PC-3 (cell line): ENCODE measurements at regions not wholly inside any gene's neighbourhood (a gene's known extent, or its start where the extent isn't known, plus 50 kb on each side); places are given as distances from the start of the nearest gene placed in this dataset.

Source experiments
- ATAC-seq: fragments of 200-7000 bp; cut with Tn5 transposase; 2 replicates; pipeline ENCODE4 v1.9.1; 2020; ENCODE audit warnings: mild to moderate bottlenecking, moderate library complexity
- BruUV-seq: library from RNA; stranded (reverse); fragments of 400-500 nt; replicated peaks from 2 replicates; lab custom pipeline; 2021; lab: Mats Ljungman, UMichigan
- CTCF ChIA-PET: fragments of 300-600 bp; sonication (Branson Sonifier 250); formaldehyde crosslinking; loops from one replicate; lab custom pipeline; 2022; ENCODE audit warnings: antibody characterized with exemption; lab: Charles Lee
- POLR2A ChIA-PET: fragments of 300-600 bp; sonication (Branson Sonifier 250); formaldehyde crosslinking; loops from one replicate; lab custom pipeline; 2022; ENCODE audit warnings: antibody characterized with exemption; ENCODE audit not compliant: unreplicated experiment; lab: Charles Lee
- DNase-seq: peaks from one replicate; pipeline ENCODE4 v3.0.0-alpha.2; 2015
- H2AFZ ChIP-seq: fragments of 300-600 bp; sonication (generic); 2 replicates; pipeline ENCODE4 v1.6.0; 2016; ENCODE audit warnings: antibody characterized with exemption, low read length
- H3F3A ChIP-seq: fragments of 300-600 bp; sonication (generic); one replicate; pipeline ENCODE4 v1.6.0; 2017; ENCODE audit warnings: antibody characterized with exemption, low read length, control low read depth, mild to moderate bottlenecking; ENCODE audit not compliant: unreplicated experiment
- H3K27ac ChIP-seq: fragments of 300-600 bp; sonication (generic); 2 replicates; pipeline ENCODE4 v1.5.1; 2016; ENCODE audit warnings: mild to moderate bottlenecking, low read length
- H3K27me3 ChIP-seq: fragments of 300-600 bp; sonication (generic); 2 replicates; pipeline ENCODE4 v1.6.1; 2016; ENCODE audit warnings: low read length, mixed read lengths
- H3K36me3 ChIP-seq: fragments of 300-600 bp; sonication (generic); 2 replicates; pipeline ENCODE4 v1.6.1; 2016; ENCODE audit warnings: low read depth, mixed run types, low read length, mixed read lengths
- H3K4me1 ChIP-seq: fragments of 300-600 bp; sonication (generic); 2 replicates; pipeline ENCODE4 v1.5.1; 2016; ENCODE audit warnings: low read length; ENCODE audit not compliant: insufficient read depth
- H3K4me2 ChIP-seq: fragments of 300-600 bp; sonication (generic); 2 replicates; pipeline ENCODE4 v1.6.0; 2016; ENCODE audit warnings: low read length
- H3K4me3 ChIP-seq: fragments of 300-600 bp; sonication (generic); 2 replicates; pipeline ENCODE4 v1.5.1; 2016; ENCODE audit warnings: mild to moderate bottlenecking, low read length, mixed read lengths
- H3K79me2 ChIP-seq: fragments of 300-600 bp; sonication (generic); 2 replicates; pipeline ENCODE4 v1.6.1; 2017; ENCODE audit warnings: low read length, mixed read lengths
- H3K9ac ChIP-seq: fragments of 300-600 bp; sonication (generic); 2 replicates; pipeline ENCODE4 v1.6.0; 2016; ENCODE audit warnings: mild to moderate bottlenecking, low read length
- H3K9me2 ChIP-seq: fragments of 300-600 bp; sonication (generic); replicated peaks from 2 replicates; pipeline ENCODE4 v1.6.1; 2016; ENCODE audit warnings: mixed run types, low read length, mixed read lengths
- H3K9me3 ChIP-seq: fragments of 300-600 bp; sonication (generic); 2 replicates; pipeline ENCODE4 v1.6.1; 2016; ENCODE audit warnings: low read length, mixed read lengths
- H4K20me1 ChIP-seq: fragments of 300-600 bp; sonication (generic); 2 replicates; pipeline ENCODE4 v1.6.1; 2016; ENCODE audit warnings: low read length, mixed read lengths
- EZH2 ChIP-seq: fragments of 300-600 bp; sonication (generic); IDR thresholded peaks from one replicate; pipeline ENCODE4 v1.6.1; 2017; ENCODE audit warnings: antibody characterized with exemption, mild to moderate bottlenecking, low read length; ENCODE audit not compliant: unreplicated experiment
- EZH2phosphoT487 ChIP-seq: fragments of 300-600 bp; sonication (generic); IDR thresholded peaks from 2 replicates; pipeline ENCODE4 v1.6.1; 2018; ENCODE audit warnings: mild to moderate bottlenecking, antibody characterized with exemption, low read length, borderline replicate concordance
- intact Hi-C: fragments of 100-400 bp; cut with micrococcal nuclease; formaldehyde crosslinking; loops from 2 replicates; pipeline ENCODE4 v1.9.0; 2023
- TF ChIP-seq, protein P1 (sequence below): fragments of 300-600 bp; sonication (generic); conservative IDR thresholded peaks from 2 replicates; pipeline ENCODE4 v1.5.1; 2017; ENCODE audit warnings: antibody characterized with exemption, low read depth, mild to moderate bottlenecking, low read length

DNA sequence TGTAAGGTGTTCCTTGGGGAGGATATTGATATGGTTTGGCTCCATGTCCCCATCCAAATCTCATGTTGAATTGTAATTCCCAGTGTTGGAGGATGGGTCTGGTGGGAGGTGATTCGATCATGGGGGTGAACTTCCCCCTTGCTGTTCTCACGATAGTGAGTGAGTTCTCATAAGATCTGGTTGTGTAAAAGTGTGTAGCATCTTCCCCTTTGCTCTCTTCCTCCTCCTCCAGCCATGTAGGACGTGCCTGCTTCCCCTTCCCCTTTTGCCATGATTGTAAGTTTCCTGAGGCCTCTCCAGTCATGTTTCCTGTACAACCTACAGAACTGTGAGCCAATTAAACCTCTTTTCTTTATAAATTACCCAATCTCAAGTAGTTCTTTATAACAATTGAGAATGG is 458.7 kb downstream of the LPIN1 start:
- no peak for ATAC-seq
- H3K4me1 ChIP-seq: no peaks in the 10 kb centered on the region
- H4K20me1 ChIP-seq: no peaks in the 10 kb centered on the region
- intact Hi-C loops: no loop called here
- POLR2A ChIA-PET: no interaction called here
- H3K9me2 ChIP-seq: no peaks in the 10 kb centered on the region
- H3F3A ChIP-seq: no peaks in the 10 kb centered on the region
- no peaks in the 10 kb centered on the region for H3K9me3 ChIP-seq
- H3K79me2 ChIP-seq: no peaks in the 10 kb centered on the region
- no peak overlapping the region for H3K9ac ChIP-seq
- no peak overlapping the region for H2AFZ ChIP-seq
- no peak for DNase-seq
- H3K4me3 ChIP-seq: no peak overlapping the region
- H3K27me3 ChIP-seq: no peaks in the 10 kb centered on the region
- BruUV-seq: no TSS peak
- no peak overlapping the region for H3K4me2 ChIP-seq
- no peaks in the 10 kb centered on the region for H3K36me3 ChIP-seq
- no peak overlapping the region for H3K27ac ChIP-seq
- TF ChIP-seq, protein P1, sequence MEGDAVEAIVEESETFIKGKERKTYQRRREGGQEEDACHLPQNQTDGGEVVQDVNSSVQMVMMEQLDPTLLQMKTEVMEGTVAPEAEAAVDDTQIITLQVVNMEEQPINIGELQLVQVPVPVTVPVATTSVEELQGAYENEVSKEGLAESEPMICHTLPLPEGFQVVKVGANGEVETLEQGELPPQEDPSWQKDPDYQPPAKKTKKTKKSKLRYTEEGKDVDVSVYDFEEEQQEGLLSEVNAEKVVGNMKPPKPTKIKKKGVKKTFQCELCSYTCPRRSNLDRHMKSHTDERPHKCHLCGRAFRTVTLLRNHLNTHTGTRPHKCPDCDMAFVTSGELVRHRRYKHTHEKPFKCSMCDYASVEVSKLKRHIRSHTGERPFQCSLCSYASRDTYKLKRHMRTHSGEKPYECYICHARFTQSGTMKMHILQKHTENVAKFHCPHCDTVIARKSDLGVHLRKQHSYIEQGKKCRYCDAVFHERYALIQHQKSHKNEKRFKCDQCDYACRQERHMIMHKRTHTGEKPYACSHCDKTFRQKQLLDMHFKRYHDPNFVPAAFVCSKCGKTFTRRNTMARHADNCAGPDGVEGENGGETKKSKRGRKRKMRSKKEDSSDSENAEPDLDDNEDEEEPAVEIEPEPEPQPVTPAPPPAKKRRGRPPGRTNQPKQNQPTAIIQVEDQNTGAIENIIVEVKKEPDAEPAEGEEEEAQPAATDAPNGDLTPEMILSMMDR: no peak
- no peak for TF ChIP-seq EZH2phosphoT487
- TF ChIP-seq EZH2: no peak
- CTCF ChIA-PET: no interaction called here

DNA sequence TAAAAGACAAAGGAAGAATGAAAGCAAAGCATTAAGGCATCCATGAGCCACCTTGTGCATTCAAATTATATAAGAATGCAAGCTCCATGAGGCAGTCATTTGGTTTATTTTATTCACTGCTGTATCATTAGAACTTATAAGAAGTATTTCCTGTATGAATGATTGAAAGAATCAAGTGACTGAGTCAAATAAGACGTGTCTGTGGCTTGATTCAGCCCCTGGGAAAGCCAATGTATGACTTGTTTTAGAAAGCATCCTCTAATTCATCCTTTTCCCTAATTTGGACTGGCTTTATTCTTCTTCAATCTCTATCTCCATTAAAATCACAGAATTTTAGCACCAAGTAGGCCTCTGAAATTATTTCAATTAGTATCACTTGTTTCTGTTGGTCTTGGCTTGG is 461.1 kb downstream of the LPIN1 start:
- TF ChIP-seq EZH2phosphoT487: no peak
- no peak for TF ChIP-seq EZH2
- TF ChIP-seq, protein P1: no peak
- H3K9me3 ChIP-seq: no peaks in the 10 kb centered on the region
- no peaks in the 10 kb centered on the region for H3K4me1 ChIP-seq
- no peaks in the 10 kb centered on the region for H3K79me2 ChIP-seq
- DNase-seq (no peak), ATAC-seq (no peak)
- H3F3A ChIP-seq: no peaks in the 10 kb centered on the region
- no peaks in the 10 kb centered on the region for H4K20me1 ChIP-seq
- no peak overlapping the region for H3K4me3 ChIP-seq
- no peaks in the 10 kb centered on the region for H3K9me2 ChIP-seq
- no peaks in the 10 kb centered on the region for H3K36me3 ChIP-seq
- H3K27ac ChIP-seq: no peak overlapping the region
- intact Hi-C loops: no loop called here
- no TSS peak for BruUV-seq
- ChIA-PET CTCF (no interaction called here), POLR2A (no interaction called here)
- no peak overlapping the region for H3K4me2 ChIP-seq
- H3K9ac ChIP-seq: no peak overlapping the region
- no peak overlapping the region for H2AFZ ChIP-seq
- no peaks in the 10 kb centered on the region for H3K27me3 ChIP-seq

GRCh38 chr2:12210016-12210933 is 463.8 kb downstream of the LPIN1 start:
- BruUV-seq: no TSS peak
- ChIA-PET CTCF (no interaction called here), POLR2A (no interaction called here)
- no peak overlapping the region for H3K4me2 ChIP-seq
- H3K27me3 ChIP-seq: no peaks in the 10 kb centered on the region
- no peaks in the 10 kb centered on the region for H3K36me3 ChIP-seq
- DNase-seq (no peak), ATAC-seq (no peak)
- TF ChIP-seq EZH2: no peak
- TF ChIP-seq, protein P1: no peak
- no peak for TF ChIP-seq EZH2phosphoT487
- intact Hi-C loops: no loop called here
- H3K9me3 ChIP-seq: no peaks in the 10 kb centered on the region
- no peaks in the 10 kb centered on the region for H4K20me1 ChIP-seq
- H3K27ac ChIP-seq: no peak overlapping the region
- no peak overlapping the region for H3K4me3 ChIP-seq
- H3K79me2 ChIP-seq: no peaks in the 10 kb centered on the region
- no peak overlapping the region for H2AFZ ChIP-seq
- no peak overlapping the region for H3K9ac ChIP-seq
- no peaks in the 10 kb centered on the region for H3F3A ChIP-seq
- H3K9me2 ChIP-seq: no peaks in the 10 kb centered on the region
- H3K4me1 ChIP-seq: peaks cover 10% of the 10 kb centered on the region
